K562 (cell line): ENCODE measurements at regions not wholly inside any gene's neighbourhood (a gene's known extent, or its start where the extent isn't known, plus 50 kb on each side); places are given as distances from the start of the nearest gene placed in this dataset.

Experiments used
- ATAC-seq: fragments of 200-7000 bp; cut with Tn5 transposase; 3 replicates; pipeline ENCODE4 v1.9.1; 2020; ENCODE audit warnings: moderate library complexity
- BruUV-seq: library from RNA; stranded (reverse); fragments of 400-500 nt; replicated peaks from 2 replicates; lab custom pipeline; 2021; lab: Mats Ljungman, UMichigan
- CTCF ChIA-PET: fragments of 300-600 bp; formaldehyde crosslinking; extraction: SDS; loops from one replicate; lab custom pipeline; 2021; ENCODE audit warnings: low intra/inter-chr PET ratio; lab: Yijun Ruan, JAX
- POLR2A ChIA-PET: fragments of 300-600, 350-650 bp; sonication (Branson Sonifier 250); formaldehyde crosslinking; extraction: SDS; loops from one replicate; lab custom pipeline; 2021; ENCODE audit warnings: antibody characterized with exemption, inconsistent platforms; lab: Yijun Ruan, JAX
- DNase-seq, 4 experiments: peaks; one replicate each; pipeline versions ENCODE4 v3.0.0 to v3.0.0-alpha.2; 2011 to 2018; ENCODE audit warnings: low spot score in 3 of 4, mixed read lengths in 3 of 4; ENCODE audit errors: extremely low read depth in 1 of 4
- FAIRE-seq: peaks from 2 replicates; lab custom pipeline; 2011; peaks lifted over from hg19 to GRCh38; lab: Jason Lieb, UNC
- H2AFZ ChIP-seq: 2 replicates; pipeline ENCODE4 v1.6.0; 2011; ENCODE audit warnings: low read depth, low read length, control low read depth, inconsistent platforms
- H3K27ac ChIP-seq: fragments of 200-600 bp; 3 replicates; pipeline ENCODE4 v1.8.0; 2011; ENCODE audit warnings: low read depth, mild to moderate bottlenecking, control low read depth, inconsistent platforms, low read length, moderate library complexity, mixed read lengths; ENCODE audit errors: extremely low read depth
- H3K27me3 ChIP-seq, 2 experiments: fragments of 300-600 bp in 1 of 2; 2 replicates in 1 of 2; 3 replicates in 1 of 2; pipeline versions ENCODE4 v1.6.0 to v1.8.0; 2011; ENCODE audit warnings: inconsistent platforms in 2 of 2, low read length in 2 of 2, mild to moderate bottlenecking in 1 of 2, mixed read lengths in 1 of 2, moderate library complexity in 1 of 2; ENCODE audit not compliant: control insufficient read depth in 2 of 2, insufficient read depth in 2 of 2
- H3K36me3 ChIP-seq: fragments of 300-600 bp; 3 replicates; pipeline ENCODE4 v1.8.0; 2011; ENCODE audit warnings: mild to moderate bottlenecking, low read length, inconsistent platforms; ENCODE audit not compliant: control insufficient read depth, insufficient read depth
- H3K4me1 ChIP-seq, 2 experiments: fragments of 200-600 bp in 1 of 2; replicated peaks in 1 of 2; 2 replicates in 1 of 2; 3 replicates in 1 of 2; pipeline versions ENCODE4 v1.5.1 to v1.8.0; 2011; ENCODE audit warnings: inconsistent platforms in 2 of 2, low read length in 2 of 2, mild to moderate bottlenecking in 1 of 2, mixed read lengths in 1 of 2, moderate library complexity in 1 of 2; ENCODE audit not compliant: control insufficient read depth in 2 of 2, insufficient read depth in 2 of 2
- H3K4me2 ChIP-seq: 2 replicates; pipeline ENCODE4 v1.6.1; 2011; ENCODE audit warnings: low read length, control low read depth, inconsistent platforms, mixed read lengths; ENCODE audit not compliant: insufficient read depth
- H3K4me3 ChIP-seq: fragments of 200-600 bp; sonication (generic), shearing (Covaris generic); 2 replicates; pipeline ENCODE4 v1.5.1; 2016; ENCODE audit warnings: control low read depth, inconsistent platforms
- H3K79me2 ChIP-seq: fragments of 200-600 bp; 3 replicates; pipeline ENCODE4 v1.8.0; 2011; ENCODE audit warnings: low read length, inconsistent platforms; ENCODE audit not compliant: control insufficient read depth, insufficient read depth
- H3K9ac ChIP-seq, 2 experiments: 2 replicates each; pipeline versions ENCODE4 v1.6.0 to v1.6.1; 2011; ENCODE audit warnings: low read depth in 2 of 2, low read length in 2 of 2, control low read depth in 1 of 2, inconsistent platforms in 1 of 2, mild to moderate bottlenecking in 1 of 2, mixed read lengths in 1 of 2; ENCODE audit not compliant: insufficient read depth in 1 of 2
- H3K9me1 ChIP-seq: one replicate; pipeline ENCODE4 v1.6.0; 2011; ENCODE audit warnings: inconsistent platforms, mild to moderate bottlenecking, low read length, moderate library complexity; ENCODE audit not compliant: control insufficient read depth, insufficient read depth
- H3K9me3 ChIP-seq: replicated peaks from 2 replicates; pipeline ENCODE4 v1.5.1; 2011; ENCODE audit warnings: low read depth, low read length, inconsistent platforms; ENCODE audit not compliant: control insufficient read depth, insufficient read depth
- H4K20me1 ChIP-seq: replicated peaks from 2 replicates; pipeline ENCODE4 v1.6.1; 2011; ENCODE audit warnings: low read length, inconsistent platforms, mixed read lengths; ENCODE audit not compliant: control insufficient read depth, insufficient read depth
- ARID1B ChIP-seq: fragments of 450-650 bp; IDR thresholded peaks from 2 replicates; pipeline ENCODE4 v1.6.1; 2016; ENCODE audit warnings: antibody characterized with exemption, mild to moderate bottlenecking, inconsistent platforms
- E2F3 ChIP-seq: fragments of 250-450 bp; sonication (Bioruptor Pico); IDR thresholded peaks from 2 replicates; pipeline ENCODE4 v1.4.0; 2020; ENCODE audit warnings: mild to moderate bottlenecking
- FOXJ3 ChIP-seq: sonication (generic); formaldehyde crosslinking; IDR thresholded peaks from 2 replicates; pipeline ENCODE4 v1.4.0; 2020; ENCODE audit warnings: mild to moderate bottlenecking, missing genetic modification reagents
- MCM3 ChIP-seq: fragments of 450-650 bp; IDR thresholded peaks from 2 replicates; pipeline ENCODE4 v1.6.1; 2016
- NFIC ChIP-seq: fragments of 450-650 bp; IDR thresholded peaks from 2 replicates; pipeline ENCODE4 v1.6.1; 2017; ENCODE audit warnings: mild to moderate bottlenecking, inconsistent platforms
- TCF7 ChIP-seq: sonication (generic); IDR thresholded peaks from 2 replicates; pipeline ENCODE4 v1.6.1; 2016; ENCODE audit warnings: antibody characterized with exemption, borderline replicate concordance
- WGBS: fragments of 100-300 bp; shearing (Covaris generic); methylation state at CpG from one replicate; pipeline ENCODE4 v1.1.6; 2016; ENCODE audit warnings: low coverage, mixed read lengths; ENCODE audit not compliant: insufficient coverage; ENCODE audit errors: missing lambda C conversion rate; 5-methylcytosine and 5-hydroxymethylcytosine counted together
- in situ Hi-C: fragments of 300-500 bp; cut with MboI; formaldehyde crosslinking; loops from 4 replicates; pipeline ENCODE4 v1.15.0; 2018; ENCODE audit warnings: inconsistent platforms, mixed read lengths
- intact Hi-C: fragments of 100-400 bp; cut with micrococcal nuclease; formaldehyde crosslinking; loops from 2 replicates; pipeline ENCODE4 v1.14.2; 2022

- no TSS peak for BruUV-seq
- WGBS = 2% methylated on average over 3 of the region's 3 CpGs
- H3K9me3 ChIP-seq = no peaks in the 10 kb centered on the region
- no peak overlapping the region for H2AFZ ChIP-seq
- POLR2A ChIA-PET = no interaction called here
- in situ Hi-C loops = no loop called here
- no peak for TF ChIP-seq MCM3
- no peak for TF ChIP-seq FOXJ3 (CRISPR knock-in tag)
- TF ChIP-seq TCF7 = no peak
- no peak for TF ChIP-seq ARID1B
- H3K9me1 ChIP-seq = no peaks in the 10 kb centered on the region
- peaks cover 4 to 45% of the 10 kb centered on the region in 2 experiments; a peak in 4 of 5 replicates for H3K27me3 ChIP-seq
- no peak overlapping the region for H3K4me3 ChIP-seq
- DNase-seq (no peak), ATAC-seq (no peak), FAIRE-seq (no peak)
- intact Hi-C loops = no loop called here
- CTCF ChIA-PET = no interaction called here
- no peaks in the 10 kb centered on the region for H3K36me3 ChIP-seq
- H4K20me1 ChIP-seq = no peaks in the 10 kb centered on the region; the same call in 1 of the 2 replicates
- no peak overlapping the region for H3K4me2 ChIP-seq
- H3K27ac ChIP-seq = no peak overlapping the region
- no peaks in the 10 kb centered on the region for H3K79me2 ChIP-seq
- H3K4me1 ChIP-seq = no peaks in the 10 kb centered on the region
- no peak overlapping the region for H3K9ac ChIP-seq
Observed at GRCh38 chr1:36691374-36691773, 208.7 kb upstream of the CSF3R start.

DNA sequence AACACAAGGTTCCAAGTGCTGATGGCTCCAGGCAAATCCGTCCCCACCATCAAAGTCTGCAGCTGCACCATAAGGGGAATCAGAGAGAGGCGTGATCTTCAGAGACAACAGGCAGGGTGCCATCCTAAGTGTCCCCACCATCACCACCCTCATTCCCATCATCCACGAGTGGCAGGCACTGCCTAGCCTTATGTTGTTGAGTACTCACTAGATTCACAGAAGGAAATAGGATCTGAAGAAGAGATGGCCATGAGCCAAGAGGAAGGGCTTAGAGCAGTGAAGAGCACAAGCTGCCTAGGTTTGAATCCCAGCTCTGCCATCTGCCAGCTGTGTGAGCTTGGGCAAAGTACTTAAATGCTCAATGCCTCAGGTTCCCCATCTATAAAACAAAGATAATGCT, 207.3 kb upstream of the CSF3R start:
- Histone ChIP-seq H3K4me1 (no peaks in the 10 kb centered on the region), H2AFZ (no peak overlapping the region), H3K9me3 (no peaks in the 10 kb centered on the region), H3K4me2 (no peak overlapping the region), H3K27ac (no peak overlapping the region), H3K79me2 (no peaks in the 10 kb centered on the region), H4K20me1 (no peaks in the 10 kb centered on the region; the same call in 1 of the 2 replicates), H3K36me3 (no peaks in the 10 kb centered on the region), H3K9ac (no peak overlapping the region), H3K4me3 (no peak overlapping the region), H3K27me3 (peaks cover 4 to 42% of the 10 kb centered on the region in 2 experiments; a peak in 4 of 5 replicates), H3K9me1 (no peaks in the 10 kb centered on the region)
- CTCF ChIA-PET = no interaction called here
- DNase-seq (no peak), ATAC-seq (no peak), FAIRE-seq (no peak)
- 0% methylated on average over 3 of the region's 3 CpGs for WGBS
- BruUV-seq = no TSS peak
- POLR2A ChIA-PET = interaction anchor here (0.6 to 0.8 kb wide), 3 partner anchors 15 to 259 kb away, joined by 3 to 4 read pairs (median 3); no protein-coding TSS in a partner anchor
- intact Hi-C loops (no loop called here), in situ Hi-C loops (no loop called here)
- TF ChIP-seq E2F3 (no peak), NFIC (0 out of 2 replicates have a peak, but pooled peaks have one; percentile 4)
